ENCODE measurements at regions not wholly inside any gene's neighbourhood (a gene's known extent, or its start where the extent isn't known, plus 50 kb on each side); places are given as distances from the start of the nearest gene placed in this dataset.

GRCh38 chr17:77331301-77331864 is 190.6 kb downstream of the SEC14L1 start:
- H3K9ac ChIP-seq (replicated peaks in 1 of 4; ENCODE audit: extremely low read depth in 1 of 4, low read depth in 3 of 4, low read length in 3 of 4), result no peak overlapping the region
- H2AK5ac ChIP-seq (ENCODE audit: low read depth, low read length), result no peak overlapping the region
- H3K4me3 ChIP-seq (ENCODE audit: extremely low read depth in 1 of 4, insufficient read depth in 2 of 4, low read depth in 3 of 4, low read length in 4 of 4), result peak overlapping the region in 1 of 4 experiments; percentile 39; a peak in 2 of 8 replicates
- H3K79me1 ChIP-seq (ENCODE audit: low read depth, low read length), result peaks cover 3% of the 10 kb centered on the region; the same call in 1 of the 2 replicates
- no peak for FAIRE-seq
- no peak overlapping the region for H2BK15ac ChIP-seq (ENCODE audit: low read length)
- no peak overlapping the region for H4K5ac ChIP-seq (ENCODE audit: insufficient read length, low read depth, low read length)
- no peak overlapping the region for H2BK120ac ChIP-seq (replicated peaks; ENCODE audit: low read depth, low read length)
- H3K4ac ChIP-seq (replicated peaks; ENCODE audit: insufficient read length, low read depth, low read length), result peak overlapping the region; percentile 38
- no peaks in the 10 kb centered on the region for H3K9me3 ChIP-seq (ENCODE audit: insufficient read depth in 2 of 2, low read depth in 1 of 2, low read length in 1 of 2)
- no peaks in the 10 kb centered on the region for H3K36me3 ChIP-seq (ENCODE audit: control insufficient read depth in 2 of 4, insufficient read depth in 4 of 4, low read length in 3 of 4)
- H3K4me2 ChIP-seq (ENCODE audit: insufficient read depth in 1 of 2, low read depth in 2 of 2, low read length in 2 of 2), result peak overlapping the region in 1 of 2 experiments; percentile 58; a peak in 3 of 4 replicates
- H2BK12ac ChIP-seq (ENCODE audit: low read depth, low read length), result no peak overlapping the region
- H3K79me2 ChIP-seq (ENCODE audit: control insufficient read depth in 1 of 2, insufficient read depth in 2 of 2, low read length in 2 of 2), result no peaks in the 10 kb centered on the region
- no peak overlapping the region for H2BK20ac ChIP-seq (ENCODE audit: low read length)
- no peak overlapping the region for H2AFZ ChIP-seq (ENCODE audit: low read length)
- no peaks in the 10 kb centered on the region for H3K27me3 ChIP-seq (replicated peaks in 1 of 4; ENCODE audit: control insufficient read depth in 3 of 4, extremely low read depth in 1 of 4, insufficient read depth in 3 of 4, low read length in 3 of 4)
- 10% methylated on average over 21 of the region's 23 CpGs; no CpG with 5 or more reads in 1 of the 2 experiments for WGBS, 2 experiments (ENCODE audit: extremely low coverage in 1 of 2, insufficient coverage in 1 of 2, insufficient read length in 1 of 2, insufficient replicate concordance in 2 of 2, low coverage in 1 of 2, low lambda C conversion rate in 2 of 2, missing lambda C conversion rate in 1 of 2)
- ChIA-PET POLR2A (ENCODE audit: partially characterized antibody) (interaction anchor here (0.9 to 1.3 kb wide), 3 partner anchors 11 to 60 kb away, joined by 3 read pairs; no protein-coding TSS in a partner anchor), CTCF (ENCODE audit: partially characterized antibody) (interaction anchor here (0.6 to 7.7 kb wide), 38 partner anchors 9 to 682 kb away, joined by 3 to 80 read pairs (median 4); a partner anchor contains a TSS)
- H3K4me1 ChIP-seq (replicated peaks in 1 of 4; ENCODE audit: control insufficient read depth in 3 of 4, insufficient read depth in 4 of 4, low read length in 3 of 4), result peaks cover 0 to 9% (median under 1%) of the 10 kb centered on the region in 4 experiments; a peak in 3 of 7 replicates
- H3K18ac ChIP-seq (ENCODE audit: extremely low read depth, low read length), result no peak overlapping the region
- H4K91ac ChIP-seq (replicated peaks; ENCODE audit: insufficient read length, low read length), result no peak overlapping the region
- no peaks in the 10 kb centered on the region; the same call in 1 of the 2 replicates for H3K23me2 ChIP-seq (ENCODE audit: low read depth, low read length)
- no peak overlapping the region for H3K27ac ChIP-seq (ENCODE audit: low read depth, low read length)
- H4K8ac ChIP-seq (ENCODE audit: extremely low read depth, insufficient read depth, low read length), result peak overlapping the region; percentile 35; the same call in 1 of the 2 replicates
- peak; percentile 62 to 99 for DNase-seq (ENCODE audit: low read depth in 1 of 2, low spot score in 2 of 2)
- no peak overlapping the region for H2BK5ac ChIP-seq (ENCODE audit: low read depth, low read length)
- H3K56ac ChIP-seq (replicated peaks; ENCODE audit: insufficient read length, low read depth, low read length), result no peak overlapping the region
- H3K23ac ChIP-seq (ENCODE audit: insufficient read length), result no peak overlapping the region
- peaks cover 2 to 5% of the 10 kb centered on the region in 2 experiments for H4K20me1 ChIP-seq (replicated peaks in 1 of 2; ENCODE audit: control insufficient read depth in 1 of 2, insufficient read depth in 2 of 2, low read length in 2 of 2)
- H3K14ac ChIP-seq (ENCODE audit: insufficient read length), result no peak overlapping the region
